CD14-positive monocyte (primary cell): ENCODE measurements at regions not wholly inside any gene's neighbourhood (a gene's known extent, or its start where the extent isn't known, plus 50 kb on each side); places are given as distances from the start of the nearest gene placed in this dataset.

Experiments used
- DNase-seq, 3 donors: peaks; one replicate each; pipeline ENCODE4 v3.0.0-alpha.2; 2011 to 2022
- H2AFZ ChIP-seq: 2 replicates; pipeline ENCODE4 v1.6.0; 2012; ENCODE audit warnings: mild to moderate bottlenecking, low read depth, low read length, inconsistent platforms; ENCODE audit not compliant: insufficient read depth, poor library complexity, severe bottlenecking
- H3K27ac ChIP-seq, 2 donors: 1 replicate in 1 of 2; 2 replicates in 1 of 2; pipeline ENCODE4 v1.5.1; 2012 to 2013; ENCODE audit warnings: low read length in 2 of 2, control low read depth in 1 of 2, inconsistent platforms in 1 of 2, low read depth in 1 of 2, mild to moderate bottlenecking in 1 of 2
- H3K27me3 ChIP-seq, 2 donors: one replicate each; pipeline versions ENCODE4 v1.6.0 to v1.6.1; 2011 to 2013; ENCODE audit warnings: low read length in 2 of 2; ENCODE audit not compliant: control insufficient read depth in 2 of 2, insufficient read depth in 2 of 2
- H3K36me3 ChIP-seq, 2 donors: replicated peaks in 1 of 2; 1 replicate in 1 of 2; 2 replicates in 1 of 2; pipeline versions ENCODE4 v1.5.1 to v1.6.1; 2012 to 2013; ENCODE audit warnings: low read length in 2 of 2, control low read depth in 1 of 2, inconsistent platforms in 1 of 2, mild to moderate bottlenecking in 1 of 2; ENCODE audit not compliant: insufficient read depth in 2 of 2, control insufficient read depth in 1 of 2
- H3K4me1 ChIP-seq, 2 donors: 1 replicate in 1 of 2; 2 replicates in 1 of 2; pipeline versions ENCODE4 v1.5.1 to v1.6.1; 2012 to 2013; ENCODE audit warnings: low read length in 2 of 2, control low read depth in 1 of 2, inconsistent platforms in 1 of 2, mild to moderate bottlenecking in 1 of 2, moderate library complexity in 1 of 2; ENCODE audit not compliant: insufficient read depth in 2 of 2, control insufficient read depth in 1 of 2
- H3K4me2 ChIP-seq: replicated peaks from 2 replicates; pipeline ENCODE3; 2012; ENCODE audit warnings: low read length, moderate library complexity, mild to moderate bottlenecking; ENCODE audit not compliant: poor library complexity, severe bottlenecking; ENCODE audit errors: extremely low read depth
- H3K4me3 ChIP-seq, 3 experiments: fragments of 200-600 bp in 1 of 3; sonication (generic) in 1 of 3; replicated peaks in 1 of 3; 1 replicate in 2 of 3; 2 replicates in 1 of 3; pipeline ENCODE4 v1.5.1; 2011 to 2013; ENCODE audit warnings: low read length in 3 of 3, mild to moderate bottlenecking in 3 of 3, control low read depth in 2 of 3, low read depth in 2 of 3, inconsistent platforms in 1 of 3, moderate library complexity in 1 of 3
- H3K79me2 ChIP-seq: 2 replicates; pipeline ENCODE4 v1.6.0; 2012; ENCODE audit warnings: mild to moderate bottlenecking, control low read depth, inconsistent platforms, low read length, moderate library complexity; ENCODE audit not compliant: insufficient read depth
- H3K9ac ChIP-seq: 2 replicates; pipeline ENCODE4 v1.6.0; 2017; ENCODE audit warnings: low read length, mild to moderate bottlenecking; ENCODE audit not compliant: insufficient read depth, poor library complexity, severe bottlenecking
- H3K9me3 ChIP-seq, 2 donors: replicated peaks in 1 of 2; 1 replicate in 1 of 2; 2 replicates in 1 of 2; pipeline versions ENCODE4 v1.5.1 to v1.6.1; 2012 to 2013; ENCODE audit warnings: low read length in 2 of 2, control low read depth in 1 of 2; ENCODE audit not compliant: control insufficient read depth in 1 of 2, insufficient read depth in 1 of 2
- H4K20me1 ChIP-seq: 2 replicates; pipeline ENCODE4 v1.6.0; 2012; ENCODE audit warnings: mild to moderate bottlenecking, low read length, control low read depth, moderate library complexity; ENCODE audit not compliant: insufficient read depth
- H3K27ac Mint-ChIP-seq, 7 donors: one replicate each; pipeline ENCODE4 v1.8.0; 2020; ENCODE audit warnings: mild to moderate bottlenecking in 7 of 7, mixed read lengths in 7 of 7, moderate library complexity in 6 of 7, inconsistent platforms in 2 of 7
- H3K27me3 Mint-ChIP-seq, 3 donors: one replicate each; pipeline ENCODE4 v1.8.0; 2021 to 2022; ENCODE audit warnings: low read depth in 3 of 3, mild to moderate bottlenecking in 3 of 3, mixed read lengths in 3 of 3, moderate library complexity in 3 of 3, inconsistent platforms in 1 of 3
- H3K36me3 Mint-ChIP-seq, 2 donors: one replicate each; pipeline ENCODE4 v1.8.0; 2020; ENCODE audit warnings: mixed read lengths in 2 of 2, inconsistent platforms in 1 of 2, mild to moderate bottlenecking in 1 of 2
- H3K4me1 Mint-ChIP-seq: one replicate; pipeline ENCODE4 v1.8.0; 2020; ENCODE audit warnings: mild to moderate bottlenecking, mixed read lengths
- H3K4me3 Mint-ChIP-seq, 2 donors: one replicate each; pipeline ENCODE4 v1.8.0; 2020; ENCODE audit warnings: mild to moderate bottlenecking in 2 of 2, mixed read lengths in 2 of 2, moderate library complexity in 1 of 2
- H3K9me3 Mint-ChIP-seq, 7 donors: one replicate each; pipeline ENCODE4 v1.8.0; 2020 to 2022; ENCODE audit warnings: mixed read lengths in 7 of 7, mild to moderate bottlenecking in 6 of 7, moderate library complexity in 6 of 7, inconsistent platforms in 2 of 7
- CTCF ChIP-seq: fragments of 200-600 bp; IDR thresholded peaks from one replicate; pipeline ENCODE4 v1.8.0; 2022; ENCODE audit warnings: antibody characterized with exemption, mild to moderate bottlenecking
- WGBS: methylation state at CpG from one replicate; pipeline ENCODE4 v1.1.5; 2013; ENCODE audit warnings: missing lambda C conversion rate; ENCODE audit not compliant: insufficient coverage; 5-methylcytosine and 5-hydroxymethylcytosine counted together
- intact Hi-C, 2 donors: fragments of 100-400 bp; cut with micrococcal nuclease; formaldehyde crosslinking; loops; one replicate each; pipeline versions ENCODE4 v1.15.0 to v1.15.1; 2023

GRCh38 chr5:13027874-13028273 is 916.6 kb downstream of the DNAH5 start:
- H3K27me3 ChIP-seq = no peaks in the 10 kb centered on the region
- no peaks in the 10 kb centered on the region for H4K20me1 ChIP-seq
- no peaks in the 10 kb centered on the region for H3K4me1 ChIP-seq
- Mint-ChIP-seq H3K27me3 (no peaks in the 10 kb centered on the region), H3K36me3 (no peaks in the 10 kb centered on the region), H3K9me3 (peaks cover 2 to 13% (median 4%) of the 10 kb centered on the region in 7 donors), H3K4me3 (no peak overlapping the region), H3K27ac (no peak overlapping the region), H3K4me1 (no peaks in the 10 kb centered on the region)
- peaks cover 8% of the 10 kb centered on the region in 2 donors for H3K9me3 ChIP-seq
- no peak overlapping the region for H3K4me3 ChIP-seq
- no peak overlapping the region for H3K27ac ChIP-seq
- no peak overlapping the region for H2AFZ ChIP-seq
- no peak for DNase-seq
- no peak for TF ChIP-seq CTCF
- no peaks in the 10 kb centered on the region for H3K36me3 ChIP-seq
- H3K4me2 ChIP-seq = no peak overlapping the region
- WGBS = 93% methylated on average over 3 of the region's 4 CpGs
- H3K9ac ChIP-seq = no peak overlapping the region
- intact Hi-C loops = no loop called here
- H3K79me2 ChIP-seq = no peaks in the 10 kb centered on the region

GRCh38 chr5:13019729-13020128 is 924.8 kb downstream of the DNAH5 start:
- H3K4me3 Mint-ChIP-seq = no peak overlapping the region
- H3K27ac Mint-ChIP-seq = no peak overlapping the region
- Histone ChIP-seq H3K4me3 (no peak overlapping the region), H3K9ac (no peak overlapping the region), H3K4me2 (no peak overlapping the region), H3K36me3 (no peaks in the 10 kb centered on the region), H3K9me3 (no peaks in the 10 kb centered on the region), H3K4me1 (no peaks in the 10 kb centered on the region), H2AFZ (no peak overlapping the region), H4K20me1 (no peaks in the 10 kb centered on the region), H3K27me3 (no peaks in the 10 kb centered on the region), H3K79me2 (no peaks in the 10 kb centered on the region), H3K27ac (no peak overlapping the region)
- TF ChIP-seq CTCF = no peak
- no peaks in the 10 kb centered on the region for H3K4me1 Mint-ChIP-seq
- H3K36me3 Mint-ChIP-seq = no peaks in the 10 kb centered on the region
- intact Hi-C loops = no loop called here
- no peak for DNase-seq
- WGBS = no CpG with 5 or more reads among the region's 1 CpG
- H3K27me3 Mint-ChIP-seq = no peaks in the 10 kb centered on the region
- peaks cover 0 to 4% (median 2%) of the 10 kb centered on the region in 7 donors for H3K9me3 Mint-ChIP-seq
